ENCODE measurements at regions not wholly inside any gene's neighbourhood (a gene's known extent, or its start where the extent isn't known, plus 50 kb on each side); places are given as distances from the start of the nearest gene placed in this dataset.

DNA sequence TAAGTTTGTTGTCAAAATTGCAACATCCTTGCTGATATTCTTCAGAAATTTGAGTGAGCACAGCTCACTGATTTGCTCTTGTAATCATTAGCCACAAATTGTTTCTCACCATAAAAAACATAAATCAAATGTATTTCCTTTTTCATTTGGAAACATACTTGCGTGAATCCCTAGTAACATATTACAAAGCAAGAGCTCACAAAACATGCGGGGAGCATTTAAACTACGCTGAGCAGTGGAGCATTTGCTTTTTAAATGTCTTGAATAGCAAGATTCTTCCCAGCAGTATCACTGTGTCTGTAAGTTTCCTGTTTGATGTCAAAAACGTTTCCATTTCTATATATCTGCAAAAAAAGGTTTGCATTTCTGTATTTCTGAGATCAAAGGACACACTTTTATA lies 788.3 kb upstream of the SALL3 start:
- DNase-seq (ENCODE audit: low read depth, low spot score), result no peak
- H3K4me3 ChIP-seq (ENCODE audit: low read depth, low read length), result no peak overlapping the region
- in situ Hi-C loops (cut with HindIII; ENCODE audit: low sequenced_read_pairs), result no loop called here
- no peak for TF ChIP-seq CTCF (IDR thresholded peaks at IDR 0.05; ENCODE audit: low read depth, low read length)

- no peak overlapping the region for H3K4me3 ChIP-seq (ENCODE audit: low read depth, low read length)
These were observed 787.6 kb upstream of the SALL3 start for GRCh38 chr18:78192054-78192453.

DNA sequence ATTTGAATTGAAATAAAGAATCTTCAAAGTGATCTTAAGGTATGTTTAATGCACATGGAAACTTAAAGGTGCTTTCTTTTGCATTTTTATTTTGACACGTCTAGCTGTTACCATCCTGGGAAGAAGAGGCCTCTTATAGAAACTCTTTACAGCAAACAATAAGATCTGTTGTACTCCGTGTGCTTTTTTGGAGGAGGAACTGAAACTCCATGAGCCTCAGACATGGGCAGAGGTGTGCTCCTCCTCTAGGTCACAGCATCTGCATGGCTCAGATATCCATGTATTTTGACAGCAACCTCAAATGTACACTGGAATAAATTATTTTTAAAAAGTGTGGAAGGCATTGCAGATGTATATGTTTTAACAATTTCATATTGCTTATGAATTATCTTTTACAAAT lies 783.3 kb upstream of the SALL3 start:
- no peak for DNase-seq (ENCODE audit: low read depth, low spot score)
- no peak for TF ChIP-seq CTCF (IDR thresholded peaks at IDR 0.05; ENCODE audit: low read depth, low read length)
- H3K4me3 ChIP-seq (ENCODE audit: low read depth, low read length), result no peak overlapping the region
- in situ Hi-C loops (cut with HindIII; ENCODE audit: low sequenced_read_pairs), result no loop called here

More at GRCh38 chr18:78192054-78192453, 787.6 kb upstream of the SALL3 start:
- TF ChIP-seq CTCF (IDR thresholded peaks at IDR 0.05; ENCODE audit: low read depth, low read length), result no peak
- DNase-seq (ENCODE audit: low read depth, low spot score), result no peak
- in situ Hi-C loops (cut with HindIII; ENCODE audit: low sequenced_read_pairs), result no loop called here

- no peak overlapping the region for H3K4me3 ChIP-seq (ENCODE audit: low read depth, low read length)
- no peak for DNase-seq (ENCODE audit: low read depth, low spot score)
- no peak for TF ChIP-seq CTCF (IDR thresholded peaks at IDR 0.05; ENCODE audit: low read depth, low read length)
- in situ Hi-C loops (cut with HindIII; ENCODE audit: low sequenced_read_pairs), result no loop called here
These were observed 780.6 kb upstream of the SALL3 start for GRCh38 chr18:78199002-78199401.

DNA sequence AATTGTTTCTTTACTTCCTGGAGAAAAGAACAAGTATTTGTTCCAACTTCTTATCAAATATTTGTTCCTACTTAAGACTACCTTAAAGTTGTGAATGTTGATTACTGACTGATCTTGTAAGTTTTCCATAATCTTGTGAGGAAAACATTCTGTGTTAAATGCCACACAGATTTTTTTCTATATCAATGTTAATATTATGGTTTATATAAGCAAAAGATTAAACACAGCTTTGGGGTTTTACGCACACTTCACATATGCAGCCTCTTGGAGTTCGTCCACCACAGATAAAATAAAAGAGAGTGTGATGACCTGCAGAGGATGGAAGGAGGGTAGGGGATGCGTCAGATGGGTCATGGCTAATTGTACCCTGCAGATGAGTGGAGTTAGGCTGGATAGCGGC lies 780.0 kb upstream of the SALL3 start:
- no peak for TF ChIP-seq CTCF (IDR thresholded peaks at IDR 0.05; ENCODE audit: low read depth, low read length)
- no peak overlapping the region for H3K4me3 ChIP-seq (ENCODE audit: low read depth, low read length)
- DNase-seq (ENCODE audit: low read depth, low spot score), result no peak
- in situ Hi-C loops (cut with HindIII; ENCODE audit: low sequenced_read_pairs), result no loop called here

DNA sequence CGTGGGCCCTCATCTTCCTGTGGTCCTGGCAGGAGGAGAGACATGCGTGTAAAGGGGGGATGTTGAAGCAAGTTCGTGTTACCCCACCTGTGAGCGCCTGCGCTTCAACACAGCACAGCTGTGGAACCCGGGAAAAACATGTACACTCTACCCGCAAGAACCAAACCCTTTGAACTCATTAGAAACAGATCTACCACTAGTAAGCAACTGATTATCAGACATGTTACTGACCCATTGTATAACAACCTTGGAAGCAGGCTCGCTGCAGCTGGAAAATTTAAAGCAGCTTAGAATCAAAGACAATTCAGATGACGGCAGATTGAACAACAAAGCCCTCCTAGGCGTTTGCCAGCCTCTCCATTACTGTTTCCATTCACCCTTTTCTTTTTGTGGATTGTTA lies 771.7 kb upstream of the SALL3 start:
- in situ Hi-C loops (cut with HindIII; ENCODE audit: low sequenced_read_pairs), result no loop called here
- TF ChIP-seq CTCF (IDR thresholded peaks at IDR 0.05; ENCODE audit: low read depth, low read length), result no peak
- no peak overlapping the region for H3K4me3 ChIP-seq (ENCODE audit: low read depth, low read length)
- no peak for DNase-seq (ENCODE audit: low read depth, low spot score)

DNA sequence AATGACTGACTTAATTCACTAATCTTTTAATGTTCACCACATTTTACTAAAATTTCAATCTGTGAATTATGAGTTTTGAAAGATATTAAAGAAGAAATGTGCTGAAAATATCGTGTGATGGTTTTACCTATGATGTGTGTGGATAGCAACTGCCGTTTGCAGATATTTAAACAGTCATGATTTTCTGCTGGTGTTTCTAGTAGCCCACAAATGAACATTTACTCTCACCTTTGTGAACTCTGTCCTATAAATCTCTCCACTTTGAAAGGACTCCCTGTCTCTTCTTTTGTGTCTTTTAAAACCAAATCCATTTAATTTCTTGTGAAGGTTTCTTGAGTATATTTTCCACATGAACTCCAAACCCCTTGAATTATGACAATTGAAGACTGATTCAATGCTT lies 771.2 kb upstream of the SALL3 start:
- in situ Hi-C loops (cut with HindIII; ENCODE audit: low sequenced_read_pairs), result no loop called here
- no peak overlapping the region for H3K4me3 ChIP-seq (ENCODE audit: low read depth, low read length)
- no peak for TF ChIP-seq CTCF (IDR thresholded peaks at IDR 0.05; ENCODE audit: low read depth, low read length)
- no peak for DNase-seq (ENCODE audit: low read depth, low spot score)

Measured in astrocyte of the spinal cord (primary cell).